GM10248 (cell line): ENCODE measurements at regions not wholly inside any gene's neighbourhood (a gene's known extent, or its start where the extent isn't known, plus 50 kb on each side); places are given as distances from the start of the nearest gene placed in this dataset.

Experiments used
- CTCF ChIA-PET: fragments of 300-600 bp; sonication (Branson Sonifier 250); formaldehyde crosslinking; extraction: SDS; loops from one replicate; lab custom pipeline; 2021; ENCODE audit warnings: antibody characterized with exemption; lab: Yijun Ruan, JAX
- POLR2A ChIA-PET: fragments of 350-650 bp; sonication (Branson Sonifier 250); formaldehyde crosslinking; extraction: SDS; loops from one replicate; lab custom pipeline; 2020; ENCODE audit warnings: antibody characterized with exemption; lab: Yijun Ruan, JAX
- DNase-seq: peaks from one replicate; pipeline ENCODE4 v3.0.0; 2012; ENCODE audit errors: extremely low spot score
- CTCF ChIP-seq: IDR thresholded peaks from 2 replicates; pipeline ENCODE4 v1.5.1; 2012; ENCODE audit warnings: mild to moderate bottlenecking, low read depth; ENCODE audit errors: extremely low read depth, missing control alignments, control extremely low read depth

GRCh38 chr2:22894761-22895160, 490.2 kb upstream of the KLHL29 start:
- POLR2A ChIA-PET: no interaction called here
- DNase-seq: no peak
- CTCF ChIA-PET: no interaction called here
- no peak for TF ChIP-seq CTCF

- no peak for DNase-seq
- CTCF ChIA-PET: no interaction called here
- no peak for TF ChIP-seq CTCF
- POLR2A ChIA-PET: no interaction called here
These were observed 487.6 kb upstream of the KLHL29 start for GRCh38 chr2:22897428-22897827.

GRCh38 chr2:22900674-22901073, 484.3 kb upstream of the KLHL29 start:
- DNase-seq: no peak
- CTCF ChIA-PET: interaction anchor here (0.8 to 1.2 kb wide), 2 partner anchors 15 to 20 kb away, joined by 3 read pairs; no protein-coding TSS in a partner anchor
- POLR2A ChIA-PET: no interaction called here
- TF ChIP-seq CTCF: no peak

GRCh38 chr2:22901471-22902179, 483.4 kb upstream of the KLHL29 start:
- TF ChIP-seq CTCF: no peak
- no peak for DNase-seq
- CTCF ChIA-PET: interaction anchor here (1.2 kb wide), 1 partner anchor 14 kb away, joined by 3 read pairs; no protein-coding TSS in a partner anchor
- POLR2A ChIA-PET: no interaction called here

- CTCF ChIA-PET: no interaction called here
- DNase-seq: no peak
- no peak for TF ChIP-seq CTCF
- POLR2A ChIA-PET: no interaction called here
These were observed 482.8 kb upstream of the KLHL29 start for GRCh38 chr2:22902180-22902550.

GRCh38 chr2:22902662-22903165, 482.3 kb upstream of the KLHL29 start:
- DNase-seq: no peak
- CTCF ChIA-PET: interaction anchor here (1.7 to 3.4 kb wide), 2 partner anchors 10 kb away, joined by 6 to 13 read pairs; no protein-coding TSS in a partner anchor
- TF ChIP-seq CTCF: no peak
- POLR2A ChIA-PET: no interaction called here

- no peak for DNase-seq
- ChIA-PET POLR2A (no interaction called here), CTCF (interaction anchor here (1.1 to 3.4 kb wide), 4 partner anchors 9 to 55 kb away, joined by 3 to 13 read pairs (median 7); no protein-coding TSS in a partner anchor)
- no peak for TF ChIP-seq CTCF
These were observed 481.4 kb upstream of the KLHL29 start for GRCh38 chr2:22903616-22904015.
